EL (cell line): ENCODE measurements at regions not wholly inside any gene's neighbourhood (a gene's known extent, or its start where the extent isn't known, plus 50 kb on each side); places are given as distances from the start of the nearest gene placed in this dataset.

Experiments used
- DNase-seq: peaks from one replicate; pipeline ENCODE4 v3.0.0-alpha.2; 2016

DNA sequence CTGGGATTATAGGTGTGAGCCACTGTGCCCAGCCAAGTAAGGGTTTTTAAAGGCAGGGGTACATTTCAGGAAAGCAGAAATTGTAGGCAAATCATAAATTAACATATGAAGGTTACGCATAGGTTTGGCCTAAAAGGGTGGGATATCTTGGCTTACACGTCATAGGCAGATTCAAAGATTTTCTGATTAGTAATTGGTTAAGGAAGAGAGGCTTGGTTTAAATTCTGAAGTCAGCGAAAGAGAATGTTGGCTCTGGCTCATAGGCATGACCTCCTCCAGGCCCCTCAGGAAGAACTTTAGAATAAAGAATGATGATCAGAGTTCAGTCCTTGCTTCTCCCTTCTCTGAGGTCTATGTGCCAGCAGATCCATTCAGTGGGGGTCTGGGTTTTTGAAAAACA is 124.8 kb upstream of the RBBP6 start:
- DNase-seq: no peak

DNA sequence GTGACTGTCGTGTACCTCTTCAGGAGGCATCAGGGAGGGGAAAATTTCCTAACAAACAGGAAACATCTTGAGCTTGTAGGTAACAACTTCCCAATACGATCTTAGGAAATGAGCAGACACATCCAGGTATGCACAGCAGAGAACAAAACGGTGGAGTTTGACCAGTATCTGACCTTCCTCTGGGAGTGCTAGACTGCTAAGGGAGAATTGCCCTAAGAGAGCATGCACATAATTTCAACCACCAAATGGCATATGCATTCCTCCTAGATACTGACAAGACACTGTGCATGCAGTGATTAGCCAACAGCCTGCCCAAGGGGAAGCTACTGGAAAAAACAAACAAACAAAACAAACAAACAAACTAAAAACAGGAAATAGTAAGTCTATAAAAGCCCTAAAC is 120.6 kb upstream of the RBBP6 start:
- DNase-seq: no peak

DNA sequence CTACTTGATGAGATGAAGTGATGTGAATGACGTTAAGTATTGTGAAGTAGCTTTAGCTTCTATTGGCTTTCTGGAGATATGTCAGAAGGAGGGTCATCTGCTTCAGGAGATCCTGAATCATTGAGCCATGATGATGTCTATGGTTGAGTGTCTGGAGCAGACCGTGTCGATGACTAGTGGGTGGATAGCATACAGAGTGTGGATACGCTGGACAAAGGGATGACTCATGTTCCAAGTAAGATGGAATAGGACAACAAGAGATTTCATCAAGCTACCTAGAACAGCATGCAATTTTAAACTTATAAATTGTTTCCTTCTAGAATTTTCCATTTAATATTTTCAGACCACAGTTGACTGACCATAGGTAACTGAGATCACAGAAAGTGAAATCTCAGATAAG is 116.1 kb upstream of the RBBP6 start:
- DNase-seq: no peak

DNA sequence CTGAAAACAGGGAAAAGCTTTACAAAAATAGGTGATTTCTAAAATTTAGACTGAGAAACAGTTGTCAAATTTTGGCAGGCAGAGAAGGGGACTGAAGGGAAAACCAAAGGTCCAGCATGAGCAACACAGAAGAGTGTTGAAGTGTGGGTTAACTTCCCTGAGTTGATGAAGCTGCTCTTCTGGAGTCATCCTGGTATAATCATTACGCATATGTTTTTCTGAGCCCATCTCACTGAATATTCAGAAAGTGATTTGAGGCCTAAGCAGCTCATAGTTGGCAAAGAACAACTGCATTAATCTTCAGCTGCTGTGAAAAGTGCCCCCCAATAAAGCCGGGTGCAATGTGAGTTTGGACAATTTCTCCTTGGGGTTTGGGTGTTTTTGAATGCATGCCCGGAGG is 115.0 kb upstream of the RBBP6 start:
- DNase-seq: no peak

DNA sequence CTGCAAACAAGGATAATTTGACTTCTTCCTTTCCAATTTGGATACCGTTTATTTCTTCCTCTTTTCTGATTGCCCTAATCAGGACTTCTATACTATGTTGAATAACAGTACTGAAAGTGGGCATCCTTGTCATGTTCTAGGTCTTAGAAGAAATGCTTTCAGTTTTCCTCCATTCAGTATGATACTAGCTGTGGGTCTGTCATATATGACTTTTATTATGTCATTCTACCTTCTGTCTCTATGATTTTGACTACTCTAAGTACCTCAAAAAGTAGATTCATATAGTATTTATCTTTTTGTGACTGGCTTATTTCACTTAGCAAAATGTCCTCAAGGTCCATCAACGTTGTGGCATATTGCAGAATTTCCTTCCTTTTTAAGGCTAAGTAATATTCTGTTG is 111.5 kb upstream of the RBBP6 start:
- DNase-seq: no peak

DNA sequence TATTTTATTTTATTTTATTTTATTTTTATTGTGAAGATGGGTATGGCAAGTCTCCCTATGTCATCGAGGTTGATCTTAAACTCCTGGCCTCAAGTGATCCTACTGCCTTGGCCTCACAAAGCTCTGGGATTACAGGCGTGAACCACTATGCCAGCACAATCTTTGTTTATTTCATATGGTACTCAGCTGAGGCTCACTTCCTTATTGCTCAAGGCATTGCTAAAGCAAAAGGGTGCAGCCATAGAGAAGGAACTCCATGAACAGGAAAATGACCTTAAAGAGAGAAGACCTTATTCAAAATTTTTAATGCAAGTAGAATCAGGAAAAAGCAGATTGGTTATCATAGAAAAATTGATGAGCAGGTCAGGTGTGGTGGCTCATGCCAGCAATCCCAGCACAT is 110.6 kb upstream of the RBBP6 start:
- no peak for DNase-seq

DNA sequence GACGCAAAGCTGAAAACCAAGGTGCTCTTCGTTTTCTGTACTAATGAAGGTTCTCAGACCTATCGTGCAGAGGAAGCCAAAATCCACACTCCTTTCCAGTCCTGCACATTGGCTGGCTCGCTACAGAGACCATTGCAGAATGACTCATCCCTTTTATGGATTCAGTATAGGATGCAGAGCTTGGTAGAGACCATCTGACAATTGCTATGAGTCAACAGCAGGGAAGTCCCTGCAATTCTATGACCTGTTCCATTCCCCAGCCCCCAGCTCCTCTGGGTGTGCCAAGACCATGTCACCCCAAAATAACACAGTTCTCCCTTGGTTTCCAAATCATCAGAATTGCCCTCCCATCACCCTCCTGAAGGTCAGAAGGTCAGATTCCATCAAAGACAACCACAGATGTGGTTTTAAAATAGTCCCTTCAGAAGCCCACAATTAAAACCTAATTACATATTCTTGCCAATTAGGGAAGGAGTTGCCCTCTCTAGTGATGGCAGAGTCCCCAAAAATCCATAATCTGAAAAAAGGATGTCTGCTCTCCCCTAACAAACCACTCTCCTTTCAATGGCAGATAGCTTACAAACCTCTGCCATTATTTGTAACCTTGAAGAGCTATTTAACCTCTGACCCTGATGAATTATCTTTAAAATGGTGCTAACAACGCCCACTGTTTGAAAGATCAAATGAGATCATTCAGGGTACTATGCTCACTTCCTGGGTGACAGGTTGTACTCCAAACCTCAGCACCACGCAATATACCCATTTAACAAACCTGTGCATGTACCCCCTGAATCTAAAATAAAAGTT is 108.2 kb upstream of the RBBP6 start:
- DNase-seq: peak; percentile 25

DNA sequence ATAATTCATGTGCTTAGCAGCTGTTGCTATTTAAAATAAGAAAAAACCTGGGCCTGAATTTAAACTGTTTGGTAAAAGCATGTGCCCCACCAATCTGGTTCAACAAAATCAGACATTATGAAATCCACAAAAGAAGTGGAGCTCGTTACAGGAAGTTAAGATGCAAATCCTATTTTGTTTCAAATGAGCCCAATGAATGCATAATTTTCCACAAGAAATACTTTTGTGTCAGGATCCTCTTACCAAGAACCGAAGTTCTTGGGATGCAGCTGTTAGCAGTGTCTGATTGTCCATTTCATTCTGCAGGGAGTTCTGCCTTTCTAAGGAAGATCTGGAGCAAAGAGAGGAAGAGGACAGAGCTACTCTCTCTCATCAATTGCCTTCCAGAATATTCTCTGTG is 105.7 kb upstream of the RBBP6 start:
- DNase-seq: no peak

DNA sequence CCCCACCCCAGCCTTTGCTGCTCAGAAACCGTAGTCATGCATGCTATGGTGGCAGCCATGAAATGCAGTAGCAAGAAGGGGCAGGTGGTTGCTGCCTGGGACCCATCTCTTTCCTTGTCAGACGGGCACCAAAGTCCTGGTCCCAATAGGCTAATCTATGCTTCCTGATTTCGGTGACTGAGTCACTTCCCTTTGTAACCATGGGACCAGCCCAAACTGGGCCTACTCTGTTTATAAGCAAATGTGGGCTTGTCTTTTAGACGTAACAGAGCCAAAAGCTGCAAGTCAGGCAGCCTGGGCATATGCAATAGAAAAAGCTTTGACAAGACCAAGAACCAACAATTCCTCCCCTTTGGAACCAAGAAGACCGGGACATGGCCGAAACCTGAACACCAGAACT is 99.1 kb upstream of the RBBP6 start:
- DNase-seq: no peak

DNA sequence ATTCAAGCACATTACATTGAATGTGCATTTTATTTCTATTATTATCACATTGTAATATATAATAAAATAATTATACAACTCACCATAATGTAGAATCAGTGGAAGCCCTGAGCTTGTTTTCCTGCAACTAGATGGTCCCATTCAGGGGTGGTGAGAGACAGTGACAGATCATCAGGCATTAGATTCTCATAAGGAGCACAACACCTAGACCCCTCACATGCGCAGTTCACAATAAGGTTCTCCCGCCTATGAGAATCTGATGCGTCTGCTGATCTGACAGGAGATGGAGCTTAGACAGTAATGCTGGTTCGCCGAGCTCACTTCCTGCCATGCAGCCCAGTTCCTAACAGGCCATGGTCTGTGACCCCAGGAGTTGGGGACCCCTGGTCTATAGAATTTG is 96.7 kb upstream of the RBBP6 start:
- no peak for DNase-seq

DNA sequence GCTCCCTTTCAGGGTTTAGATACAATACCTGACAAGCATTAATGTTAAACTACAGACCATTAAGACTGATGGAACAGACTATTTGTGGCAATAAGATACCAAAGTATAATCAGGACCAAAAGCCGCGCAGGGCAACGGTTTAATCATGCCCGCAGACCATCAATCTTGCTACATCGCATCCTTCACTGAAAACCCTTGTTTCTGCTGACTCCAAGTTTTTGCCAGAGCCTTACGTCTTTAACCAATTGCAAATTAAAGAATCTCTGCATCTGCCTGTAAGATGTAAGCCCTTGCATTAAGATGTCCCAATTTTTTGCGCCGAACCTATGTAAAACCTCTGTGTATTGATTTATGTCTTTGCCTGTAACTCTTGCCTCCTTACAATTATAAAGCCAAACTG is 94.2 kb upstream of the RBBP6 start:
- DNase-seq: no peak

DNA sequence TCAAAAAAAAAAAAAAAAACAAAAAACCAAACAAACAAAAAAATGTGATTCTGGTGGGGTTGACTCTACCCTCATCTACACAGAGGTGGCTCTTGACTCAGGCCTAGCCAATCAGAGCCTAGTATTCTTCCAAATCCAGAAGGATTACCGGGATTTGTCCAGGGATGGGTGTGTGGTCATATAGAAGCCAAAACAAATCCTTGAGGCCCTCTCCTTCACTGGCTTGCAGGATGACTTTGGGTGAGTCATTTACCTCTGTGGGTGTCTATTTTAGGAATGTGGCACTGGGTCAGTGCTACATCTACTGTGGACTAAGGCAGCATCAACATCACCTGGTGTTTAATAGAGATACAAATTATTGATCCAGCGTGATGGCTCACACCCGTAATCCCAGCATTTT is 93.2 kb upstream of the RBBP6 start:
- DNase-seq: no peak

DNA sequence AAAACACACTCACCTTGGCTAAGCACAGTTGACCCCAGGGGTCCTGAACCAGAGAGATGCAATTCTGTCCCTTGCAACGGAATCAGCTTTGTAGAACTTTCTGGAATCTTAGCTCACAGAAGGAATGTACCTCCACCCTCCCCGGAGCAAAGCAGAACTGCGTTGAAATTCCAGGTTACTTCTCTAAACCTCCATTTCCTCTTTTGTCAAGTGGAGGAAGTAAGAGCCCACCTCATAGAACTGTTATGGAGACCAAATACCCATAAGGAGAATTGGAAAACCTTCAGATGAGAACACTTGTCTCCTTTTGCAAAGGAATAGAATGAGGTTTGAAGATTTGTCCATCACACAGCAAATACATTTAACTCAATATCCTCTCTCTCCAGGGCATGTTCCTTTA is 86.6 kb upstream of the RBBP6 start:
- no peak for DNase-seq

DNA sequence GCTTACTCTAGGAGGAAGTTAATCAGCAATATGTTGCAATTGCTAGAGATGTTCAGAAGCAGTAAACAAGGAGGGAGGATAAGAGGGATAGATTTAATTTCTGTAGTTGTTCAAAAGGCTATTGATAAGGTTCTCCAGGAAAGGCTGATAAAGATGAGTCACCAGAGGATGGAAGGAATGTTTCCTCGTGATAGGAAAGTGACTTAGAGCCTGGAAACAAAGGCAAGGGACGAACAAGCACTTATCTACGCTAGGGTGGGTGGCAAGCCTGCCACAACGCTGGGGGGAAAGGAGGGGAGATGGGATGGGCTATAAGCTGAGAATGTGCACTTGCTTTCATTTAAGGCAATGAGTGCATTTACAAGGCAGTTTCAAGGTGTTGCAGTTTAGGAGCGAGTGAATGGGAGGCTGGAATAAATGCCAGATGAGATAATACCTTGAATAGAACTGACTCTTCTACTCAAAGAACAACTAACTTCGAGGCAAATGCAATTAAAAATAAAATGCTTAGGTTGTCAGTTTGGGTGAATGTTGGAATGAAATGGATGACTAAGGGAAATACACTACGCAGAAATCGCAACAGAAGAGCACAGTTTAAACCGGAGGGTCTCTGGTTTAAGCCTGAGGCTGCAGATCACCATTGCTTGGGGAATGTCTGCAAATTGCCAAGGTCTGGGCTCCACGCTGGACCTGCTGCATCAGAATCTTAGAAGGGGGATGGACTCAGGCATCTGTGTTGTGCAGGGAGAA is 76.0 kb upstream of the RBBP6 start:
- DNase-seq: no peak

DNA sequence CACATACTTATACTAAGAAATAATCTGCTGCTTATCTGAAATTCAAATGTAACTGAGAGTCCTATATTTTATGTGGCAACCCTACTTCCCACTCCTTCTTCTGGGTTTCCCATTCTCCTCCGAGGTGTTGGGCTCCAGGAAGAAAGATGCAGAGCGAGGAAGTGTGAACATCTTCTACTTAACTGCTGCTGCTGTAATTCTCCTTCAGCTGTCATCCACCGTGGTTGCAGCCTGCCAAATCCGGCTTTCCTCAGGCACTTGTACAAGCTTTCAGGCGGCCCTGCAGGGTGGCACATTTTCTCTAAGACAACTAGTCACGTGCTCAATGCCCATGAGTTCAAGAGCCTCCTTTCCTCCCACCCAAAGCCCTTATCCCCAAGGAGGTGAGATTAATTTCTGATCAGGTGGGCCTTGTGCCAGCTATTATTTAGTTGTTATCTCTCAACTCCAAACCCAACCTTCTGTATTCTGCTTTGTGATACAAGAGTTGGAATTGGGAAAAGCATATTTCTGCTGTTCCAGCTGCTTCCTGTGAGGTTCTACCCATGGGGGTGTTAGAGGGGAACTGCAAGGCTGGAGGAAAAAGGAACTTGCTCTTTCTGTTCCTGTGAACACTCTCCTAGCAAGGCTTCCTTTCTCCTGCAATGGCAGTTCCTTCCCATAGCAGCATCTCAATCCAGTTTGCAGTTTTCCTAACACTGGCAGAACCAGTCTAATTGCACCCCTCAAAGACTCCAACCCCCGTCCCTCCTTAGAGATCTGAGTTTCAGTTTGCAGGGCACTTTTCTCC is 67.6 kb upstream of the RBBP6 start:
- no peak for DNase-seq

DNA sequence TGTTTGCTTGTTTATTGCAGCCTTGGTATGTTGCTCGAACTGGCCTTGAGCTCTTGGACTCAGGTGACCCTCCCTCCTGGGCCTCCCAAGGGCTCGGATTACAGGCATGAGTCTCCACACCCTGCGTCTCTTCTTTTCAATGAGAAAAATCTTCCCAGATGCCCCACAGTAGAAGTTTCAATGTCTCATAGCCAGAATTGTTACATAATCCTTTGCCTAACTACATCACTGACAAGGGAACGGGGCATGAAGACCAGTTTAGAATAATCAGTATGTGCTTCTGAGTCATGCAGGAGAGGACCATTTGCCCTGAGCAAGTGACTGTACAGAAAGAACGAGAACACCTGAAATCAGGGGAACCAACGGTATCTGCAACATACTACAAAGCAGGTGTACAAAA is 61.9 kb upstream of the RBBP6 start:
- DNase-seq: no peak

DNA sequence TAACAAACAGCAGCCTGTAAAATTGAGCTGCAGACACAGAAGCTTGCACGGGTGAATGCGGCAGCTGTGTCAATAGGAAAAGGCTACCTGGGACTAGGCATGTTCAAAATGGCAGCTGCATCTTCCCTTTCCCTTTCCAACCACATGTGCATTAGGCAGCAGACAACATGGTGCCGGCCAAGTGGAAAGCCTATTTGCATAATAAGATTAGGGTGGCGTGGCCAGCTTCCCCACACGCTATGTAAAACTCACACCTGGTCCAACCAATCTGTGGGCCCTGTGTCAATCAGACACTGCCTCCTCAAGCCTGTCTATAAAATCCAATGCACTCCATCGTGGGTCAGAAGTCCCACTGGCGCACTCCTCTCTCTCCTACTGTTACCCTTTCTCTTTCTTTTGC is 61.0 kb upstream of the RBBP6 start:
- no peak for DNase-seq

DNA sequence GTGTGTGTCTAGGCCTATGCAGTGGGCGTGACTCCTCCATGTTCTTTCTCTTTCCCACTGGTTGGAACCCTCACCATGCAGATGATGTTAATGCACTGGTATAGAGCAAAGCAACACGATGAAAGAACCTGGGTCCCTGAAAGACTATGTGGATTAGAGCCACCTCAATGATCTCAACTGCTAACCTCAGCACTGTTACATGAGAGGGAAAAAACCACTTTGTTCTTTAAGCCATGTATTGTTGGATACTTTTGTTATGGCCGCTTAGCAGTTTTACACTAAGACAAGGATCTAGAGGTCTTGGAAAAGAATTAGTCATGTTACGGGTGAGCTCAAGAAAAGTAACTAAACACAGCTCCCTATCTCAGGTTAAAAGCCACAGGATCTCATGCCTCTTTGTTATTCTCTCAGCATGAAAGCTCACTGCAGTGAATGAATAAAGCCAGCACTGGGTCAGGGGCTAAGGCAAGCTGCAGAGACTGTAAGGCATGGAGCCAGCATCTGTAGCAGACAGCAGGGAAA is 56.6 kb upstream of the RBBP6 start:
- DNase-seq: no peak

DNA sequence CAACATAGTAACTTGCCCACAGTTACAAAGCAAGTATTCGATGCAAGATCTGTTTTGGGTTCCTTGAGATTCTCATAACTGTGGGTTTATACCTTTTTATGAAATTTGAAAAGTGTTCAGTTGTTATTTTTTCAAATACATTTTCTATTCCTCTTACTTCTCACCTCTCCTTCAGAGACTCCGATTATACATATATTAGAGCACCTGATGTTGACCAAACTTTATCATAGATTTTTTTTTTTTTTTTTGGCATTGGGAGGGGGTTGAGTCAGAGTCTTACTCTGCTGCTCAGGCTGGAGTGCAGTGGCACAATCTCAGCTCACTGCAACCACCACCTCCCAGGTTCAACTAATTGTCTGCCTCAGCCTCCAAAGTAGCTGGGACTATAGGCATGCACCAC is 51.3 kb upstream of the RBBP6 start:
- DNase-seq: no peak
